ENCODE measurements at regions not wholly inside any gene's neighbourhood (a gene's known extent, or its start where the extent isn't known, plus 50 kb on each side); places are given as distances from the start of the nearest gene placed in this dataset.

GRCh38 chrX:34332334-34332733 is 200.2 kb upstream of the FAM47A start:
- FAIRE-seq: peak; percentile 63
- CTCF ChIA-PET: interaction anchor here (0.7 to 2.7 kb wide), 4 partner anchors 9 to 898 kb away, joined by 3 to 21 read pairs (median 3); no protein-coding TSS in a partner anchor
- intact Hi-C loops (cut with micrococcal nuclease): loop anchor here (2.0 kb wide), 1 partner anchor 76 kb away; no protein-coding TSS in a partner anchor

GRCh38 chrX:34325460-34325859 is 193.3 kb upstream of the FAM47A start:
- TF ChIP-seq JUN (IDR thresholded peaks at IDR 0.05; ENCODE audit: borderline replicate concordance, insufficient read depth, insufficient read length, low read depth) (no peak), EZH2 (IDR thresholded peaks at IDR 0.05; ENCODE audit: borderline replicate concordance, low read depth, low read length, severe bottlenecking) (no peak), GATA2 (IDR thresholded peaks at IDR 0.05; ENCODE audit: insufficient read depth, insufficient read length, low read depth, low read length) (no peak), POLR2AphosphoS5 (IDR thresholded peaks at IDR 0.05; ENCODE audit: insufficient read depth, low read depth, low read length) (no peak), FOS (IDR thresholded peaks at IDR 0.05; ENCODE audit: borderline replicate concordance, insufficient read depth, low read length) (no peak), MYC (IDR thresholded peaks at IDR 0.05; ENCODE audit: low read depth, low read length) (no peak), POLR2A (IDR thresholded peaks at IDR 0.05; ENCODE audit: low read depth, low read length) (no peak)
- TF ChIP-seq, protein P1, sequence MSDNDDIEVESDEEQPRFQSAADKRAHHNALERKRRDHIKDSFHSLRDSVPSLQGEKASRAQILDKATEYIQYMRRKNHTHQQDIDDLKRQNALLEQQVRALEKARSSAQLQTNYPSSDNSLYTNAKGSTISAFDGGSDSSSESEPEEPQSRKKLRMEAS (IDR thresholded peaks at IDR 0.05; ENCODE audit: insufficient read depth, insufficient read length): no peak
- TF ChIP-seq, protein P2, sequence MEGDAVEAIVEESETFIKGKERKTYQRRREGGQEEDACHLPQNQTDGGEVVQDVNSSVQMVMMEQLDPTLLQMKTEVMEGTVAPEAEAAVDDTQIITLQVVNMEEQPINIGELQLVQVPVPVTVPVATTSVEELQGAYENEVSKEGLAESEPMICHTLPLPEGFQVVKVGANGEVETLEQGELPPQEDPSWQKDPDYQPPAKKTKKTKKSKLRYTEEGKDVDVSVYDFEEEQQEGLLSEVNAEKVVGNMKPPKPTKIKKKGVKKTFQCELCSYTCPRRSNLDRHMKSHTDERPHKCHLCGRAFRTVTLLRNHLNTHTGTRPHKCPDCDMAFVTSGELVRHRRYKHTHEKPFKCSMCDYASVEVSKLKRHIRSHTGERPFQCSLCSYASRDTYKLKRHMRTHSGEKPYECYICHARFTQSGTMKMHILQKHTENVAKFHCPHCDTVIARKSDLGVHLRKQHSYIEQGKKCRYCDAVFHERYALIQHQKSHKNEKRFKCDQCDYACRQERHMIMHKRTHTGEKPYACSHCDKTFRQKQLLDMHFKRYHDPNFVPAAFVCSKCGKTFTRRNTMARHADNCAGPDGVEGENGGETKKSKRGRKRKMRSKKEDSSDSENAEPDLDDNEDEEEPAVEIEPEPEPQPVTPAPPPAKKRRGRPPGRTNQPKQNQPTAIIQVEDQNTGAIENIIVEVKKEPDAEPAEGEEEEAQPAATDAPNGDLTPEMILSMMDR (IDR thresholded peaks at IDR 0.05; ENCODE audit: extremely low read depth in 1 of 2, insufficient read depth in 1 of 2, low read depth in 1 of 2, low read length in 2 of 2): no peak
- Histone ChIP-seq H3K27ac (ENCODE audit: insufficient read depth, low read depth, low read length) (no peak overlapping the region), H3K9ac (replicated peaks; ENCODE audit: extremely low read depth, insufficient read depth, low read length) (no peak overlapping the region), H3K9me3 (replicated peaks; ENCODE audit: control insufficient read depth, insufficient read depth, low read length) (no peaks in the 10 kb centered on the region), H3K4me1 (ENCODE audit: control insufficient read depth, extremely low read depth, insufficient read depth, low read length) (no peaks in the 10 kb centered on the region), H3K79me2 (ENCODE audit: control insufficient read depth, insufficient read depth, low read length) (no peaks in the 10 kb centered on the region), H3K36me3 (ENCODE audit: control insufficient read depth in 2 of 2, extremely low read depth in 1 of 2, insufficient read depth in 2 of 2, low read length in 2 of 2) (no peaks in the 10 kb centered on the region), H3K4me2 (ENCODE audit: insufficient read depth, low read length) (no peak overlapping the region), H4K20me1 (replicated peaks; ENCODE audit: control insufficient read depth, extremely low read depth, insufficient read depth, low read length) (no peaks in the 10 kb centered on the region), H3K27me3 (ENCODE audit: control insufficient read depth in 2 of 2, insufficient read depth in 2 of 2, low read length in 2 of 2) (no peaks in the 10 kb centered on the region), H3K4me3 (replicated peaks in 1 of 3; ENCODE audit: insufficient read depth in 1 of 3, low read depth in 1 of 3, low read length in 3 of 3) (no peak overlapping the region), H2AFZ (ENCODE audit: low read depth, low read length) (no peak overlapping the region), H3K9me1 (replicated peaks; ENCODE audit: control insufficient read depth, extremely low read depth, insufficient read depth, low read length) (no peaks in the 10 kb centered on the region)
- no peak for FAIRE-seq
- no peak for DNase-seq (ENCODE audit: low read depth, low spot score)
- ChIA-PET POLR2A (no interaction called here), CTCF (no interaction called here)
- no TSS peak for BruUV-seq (replicated peaks)
- dilution Hi-C loops (cut with MboI; ENCODE audit: extremely low pct_ligation_motif_present, low sequenced_read_pairs): no loop called here
- intact Hi-C loops (cut with micrococcal nuclease): loop anchor here (1.0 kb wide), 1 partner anchor 8 kb away; no protein-coding TSS in a partner anchor

More at GRCh38 chrX:34332334-34332733, 200.2 kb upstream of the FAM47A start:
- no peak for TF ChIP-seq POLR2AphosphoS5 (IDR thresholded peaks at IDR 0.05; ENCODE audit: insufficient read depth, low read depth, low read length)
- no peak for TF ChIP-seq POLR2A (IDR thresholded peaks at IDR 0.05; ENCODE audit: low read depth, low read length)
- TF ChIP-seq, protein P2 (IDR thresholded peaks at IDR 0.05; ENCODE audit: extremely low read depth in 1 of 2, insufficient read depth in 1 of 2, low read depth in 1 of 2, low read length in 2 of 2): peak; percentile 10 to 27
- TF ChIP-seq GATA2 (IDR thresholded peaks at IDR 0.05; ENCODE audit: insufficient read depth, insufficient read length, low read depth, low read length): no peak
- Histone ChIP-seq H3K9me1 (replicated peaks; ENCODE audit: control insufficient read depth, extremely low read depth, insufficient read depth, low read length) (no peaks in the 10 kb centered on the region), H3K4me3 (replicated peaks in 1 of 3; ENCODE audit: insufficient read depth in 1 of 3, low read depth in 1 of 3, low read length in 3 of 3) (no peak overlapping the region), H4K20me1 (replicated peaks; ENCODE audit: control insufficient read depth, extremely low read depth, insufficient read depth, low read length) (no peaks in the 10 kb centered on the region), H3K9ac (replicated peaks; ENCODE audit: extremely low read depth, insufficient read depth, low read length) (no peak overlapping the region), H3K4me1 (ENCODE audit: control insufficient read depth, extremely low read depth, insufficient read depth, low read length) (no peaks in the 10 kb centered on the region), H3K27ac (ENCODE audit: insufficient read depth, low read depth, low read length) (no peak overlapping the region), H3K36me3 (ENCODE audit: control insufficient read depth in 2 of 2, extremely low read depth in 1 of 2, insufficient read depth in 2 of 2, low read length in 2 of 2) (no peaks in the 10 kb centered on the region), H2AFZ (ENCODE audit: low read depth, low read length) (no peak overlapping the region), H3K79me2 (ENCODE audit: control insufficient read depth, insufficient read depth, low read length) (no peaks in the 10 kb centered on the region), H3K27me3 (ENCODE audit: control insufficient read depth in 2 of 2, insufficient read depth in 2 of 2, low read length in 2 of 2) (no peaks in the 10 kb centered on the region), H3K9me3 (replicated peaks; ENCODE audit: control insufficient read depth, insufficient read depth, low read length) (no peaks in the 10 kb centered on the region), H3K4me2 (ENCODE audit: insufficient read depth, low read length) (no peak overlapping the region)
- dilution Hi-C loops (cut with MboI; ENCODE audit: extremely low pct_ligation_motif_present, low sequenced_read_pairs): no loop called here
- DNase-seq (ENCODE audit: low read depth, low spot score): no peak
- no TSS peak for BruUV-seq (replicated peaks)
- POLR2A ChIA-PET: no interaction called here

All from endothelial cell of umbilical vein (primary cell).